GOT3 (cell line): ENCODE measurements at regions not wholly inside any gene's neighbourhood (a gene's known extent, or its start where the extent isn't known, plus 50 kb on each side); places are given as distances from the start of the nearest gene placed in this dataset.
"Not testable (repeated sequence)": the region's sequence is repeated elsewhere in the genome, so short reads cannot be mapped to it uniquely, and the experiment has no call there.

ENCODE experiments used
- DNase-seq: peaks from one replicate; lab custom pipeline; 2025; ENCODE audit warnings: mixed read lengths; lab: John Stamatoyannopoulos, UW

GRCh38 chr2:84373391-84373790, 85.7 kb downstream of the SUCLG1 start:
- no peak for DNase-seq

- DNase-seq, result no peak
Observed at GRCh38 chr2:84362541-84362940, 96.5 kb downstream of the SUCLG1 start.

- DNase-seq, result no peak
Observed at GRCh38 chr2:84338069-84338468, 121.0 kb downstream of the SUCLG1 start.

DNA sequence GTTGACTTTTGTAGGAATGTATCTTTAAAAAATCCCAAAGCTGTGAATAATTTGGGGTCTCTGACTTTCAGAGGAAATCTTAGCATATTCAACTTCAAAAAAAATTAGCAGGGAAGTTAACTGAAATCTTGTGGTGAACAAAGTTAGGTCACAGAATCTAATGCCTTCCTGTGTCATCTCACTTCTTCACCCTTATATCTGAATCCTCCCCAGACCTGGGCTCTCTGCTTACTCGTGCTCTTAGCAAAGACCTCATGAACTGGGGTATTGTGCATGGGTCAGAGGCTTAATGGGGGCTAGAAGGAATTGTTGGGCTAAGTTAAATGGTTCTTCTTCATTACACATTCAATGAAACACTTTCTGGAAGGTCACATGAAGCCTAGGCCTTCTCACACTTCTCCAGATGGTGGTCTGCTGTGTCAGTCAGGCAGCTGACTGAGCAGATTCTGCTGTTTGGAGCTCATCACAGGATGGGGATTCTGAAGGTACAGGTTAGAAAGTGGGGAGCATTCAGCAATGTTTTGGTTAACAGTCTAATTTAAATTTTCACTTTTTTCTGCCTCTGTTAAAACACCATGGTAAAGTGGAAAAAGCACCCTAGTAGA, 131.3 kb downstream of the SUCLG1 start:
- no peak for DNase-seq

DNA sequence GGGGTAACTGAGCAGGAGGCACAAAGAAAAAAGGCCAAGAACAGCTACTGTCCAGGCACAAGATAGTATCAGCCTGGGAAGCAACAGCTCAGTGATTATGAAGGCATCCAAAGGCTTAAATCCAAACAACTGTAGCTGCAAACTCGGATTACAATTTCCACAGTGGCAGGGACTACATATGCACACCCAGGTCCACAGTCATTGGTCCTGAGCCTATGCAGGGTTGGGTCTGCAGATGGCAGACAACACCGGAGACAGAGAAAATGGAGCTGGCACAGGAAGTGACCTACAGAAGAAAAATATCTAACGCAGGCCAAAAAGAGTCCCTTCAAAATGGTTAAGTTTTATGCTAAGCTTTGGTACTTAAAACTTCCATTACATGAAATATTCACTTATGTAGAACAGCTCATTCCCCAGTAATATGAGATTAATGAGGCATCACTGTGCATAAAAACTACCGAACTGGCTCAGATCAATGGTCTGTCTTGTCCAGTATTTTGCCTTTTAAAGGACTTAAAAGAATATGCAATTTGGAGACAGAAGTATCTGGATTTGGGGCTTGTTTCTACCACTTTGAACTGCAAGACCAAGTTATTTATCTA, 132.1 kb downstream of the SUCLG1 start:
- no peak for DNase-seq

DNA sequence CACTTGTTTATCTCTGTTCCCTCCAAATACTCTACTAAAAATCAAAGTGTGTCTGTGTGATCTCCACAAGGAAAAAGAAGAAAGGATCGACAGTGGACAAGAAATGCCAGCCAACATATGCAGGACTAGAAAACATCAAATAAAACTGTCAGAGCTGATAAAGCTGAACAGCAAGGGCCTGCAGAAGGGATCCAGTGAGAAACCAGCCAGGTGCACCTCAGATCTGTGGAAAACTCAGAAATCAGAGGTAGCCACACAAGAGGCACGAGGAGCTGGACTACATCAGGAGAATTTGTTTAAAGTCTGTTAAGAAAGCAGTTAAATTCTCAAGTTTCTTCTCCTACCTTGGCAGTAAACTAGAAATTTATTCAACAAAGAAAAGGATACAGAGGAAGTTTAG, 135.2 kb downstream of the SUCLG1 start:
- no peak for DNase-seq

DNA sequence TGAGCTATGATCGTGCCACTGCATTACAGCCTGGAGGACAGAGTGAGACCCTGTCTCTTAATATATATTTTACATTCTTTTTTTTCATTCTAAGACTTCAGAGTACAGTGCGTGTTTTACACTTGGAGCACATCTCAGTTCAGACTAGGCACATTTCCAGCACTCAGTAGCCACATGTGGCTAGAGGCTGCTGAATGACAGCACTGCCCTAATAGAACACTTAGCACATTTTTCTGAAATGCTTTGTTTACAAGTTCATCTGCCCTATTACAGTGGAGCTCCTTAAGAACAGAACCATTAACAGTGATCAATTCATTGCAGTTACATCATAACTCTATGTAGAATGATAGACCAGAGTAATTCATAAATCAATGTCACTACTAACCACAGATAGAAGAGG, 138.1 kb downstream of the SUCLG1 start:
- DNase-seq, result no peak

DNA sequence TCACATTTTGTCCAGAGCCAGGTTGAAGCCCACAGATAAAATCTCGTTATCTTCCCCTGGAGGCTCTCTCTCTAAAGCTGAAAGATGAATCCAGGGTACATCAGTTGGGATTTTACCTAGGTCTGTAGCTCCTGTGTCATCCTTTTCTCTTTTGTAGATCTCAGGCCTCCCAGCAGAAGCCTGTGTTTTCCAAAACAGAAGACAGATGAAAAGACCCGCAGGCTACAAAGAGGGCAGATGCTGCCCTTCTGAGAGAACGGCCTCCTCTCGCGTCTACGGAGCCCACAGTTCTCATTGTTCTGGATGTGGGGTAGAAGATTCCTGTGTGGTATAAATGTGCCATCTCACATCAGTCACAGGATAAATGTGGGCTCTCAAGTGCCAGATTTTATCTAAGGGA, 139.5 kb downstream of the SUCLG1 start:
- DNase-seq, result no peak

GRCh38 chr2:84317135-84317534, 141.9 kb downstream of the SUCLG1 start:
- DNase-seq, result no peak

- peak; percentile 8 for DNase-seq
Observed at GRCh38 chr2:84314901-84315330, 144.2 kb downstream of the SUCLG1 start.

- DNase-seq, result no peak
Observed at GRCh38 chr2:84314250-84314649, 144.8 kb downstream of the SUCLG1 start.

- no peak for DNase-seq
Observed at GRCh38 chr2:84309281-84309680, 149.8 kb downstream of the SUCLG1 start.

DNA sequence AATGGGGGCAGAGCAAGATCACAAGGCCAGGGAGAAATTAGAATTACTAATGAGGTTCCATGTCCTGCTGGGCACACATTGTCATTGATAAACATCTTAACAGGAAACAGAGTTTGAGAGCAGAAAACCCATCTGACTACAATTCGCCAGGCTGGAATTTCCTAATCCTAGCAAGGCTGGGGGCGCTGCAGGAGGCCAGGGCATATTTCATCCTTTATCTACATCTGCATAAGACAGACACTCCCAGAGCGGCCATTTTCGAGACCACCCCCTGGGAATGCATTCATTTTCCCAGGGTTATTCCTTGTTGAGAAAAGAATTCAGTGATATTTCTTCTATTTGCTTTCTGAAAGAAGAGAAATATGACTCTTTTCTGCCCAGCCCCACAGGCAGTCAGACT, 152.7 kb downstream of the SUCLG1 start:
- no peak for DNase-seq

- no peak for DNase-seq
Observed at GRCh38 chr2:84302513-84303412, 156.3 kb downstream of the SUCLG1 start.

GRCh38 chr2:84301717-84302116, 157.4 kb downstream of the SUCLG1 start:
- no peak for DNase-seq

DNA sequence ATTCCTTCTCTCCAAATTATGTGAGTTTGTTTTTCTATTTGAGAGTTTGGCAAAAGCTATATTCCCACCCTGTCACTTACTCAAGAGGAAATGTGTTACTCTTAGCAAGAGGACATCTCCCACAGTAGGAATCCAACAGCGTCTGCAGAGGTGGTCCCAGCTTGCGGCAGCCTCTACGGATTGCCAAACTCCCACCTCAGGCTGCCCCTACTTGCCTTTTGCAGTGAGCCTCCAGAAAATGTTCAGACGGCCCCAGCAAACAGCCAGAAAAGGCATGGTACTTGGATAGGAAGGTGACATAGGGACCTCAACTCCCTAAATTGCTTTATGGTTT, 158.4 kb downstream of the SUCLG1 start:
- no peak for DNase-seq

GRCh38 chr2:84300001-84300695, 158.9 kb downstream of the SUCLG1 start:
- not testable (repeated sequence) for DNase-seq

DNA sequence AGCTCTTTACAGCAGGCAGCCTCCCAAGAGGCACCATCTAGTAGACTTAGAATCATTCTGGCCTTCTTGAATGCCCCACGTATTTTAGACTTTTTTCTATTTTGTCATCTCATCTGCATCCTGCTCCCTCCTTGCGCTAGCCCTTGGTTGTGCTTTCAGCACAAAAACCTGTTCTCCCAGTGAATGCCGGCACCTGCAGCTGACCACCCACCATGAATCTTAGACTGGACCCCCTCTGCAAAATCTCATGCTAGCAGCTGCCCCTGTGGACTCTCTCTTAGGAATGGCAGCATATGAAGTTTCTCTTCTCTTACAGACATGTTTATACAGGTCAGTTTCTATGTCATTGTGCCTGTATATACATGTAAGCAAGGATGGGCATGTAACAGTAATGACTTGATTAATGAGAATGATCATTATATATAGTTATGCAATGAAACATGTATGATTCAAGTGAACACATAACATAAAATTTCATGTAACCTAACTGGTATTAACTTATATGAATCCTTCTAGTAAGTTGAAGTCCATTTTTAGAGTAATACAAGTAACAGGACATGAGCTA, 159.8 kb downstream of the SUCLG1 start:
- DNase-seq, result no peak

DNA sequence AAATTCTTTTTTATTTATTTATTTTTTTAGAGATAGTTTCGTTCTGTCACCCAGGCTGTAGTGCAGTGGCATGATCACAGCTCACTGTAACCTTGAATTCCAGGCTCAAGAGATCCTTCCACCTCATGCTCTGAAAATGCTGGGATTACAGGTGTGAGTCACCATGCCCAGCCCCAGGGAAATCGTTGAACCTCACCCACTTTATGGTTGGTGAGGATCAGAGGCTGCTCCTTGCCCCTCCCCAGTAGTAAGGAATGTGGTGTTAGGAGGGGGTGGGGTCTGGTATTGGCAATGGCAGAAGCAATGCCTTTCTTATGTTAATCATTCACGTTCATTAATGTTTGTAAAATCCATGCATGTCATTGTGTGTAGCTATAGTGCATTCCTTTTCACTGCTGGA, 161.9 kb downstream of the SUCLG1 start:
- DNase-seq, result no peak

DNA sequence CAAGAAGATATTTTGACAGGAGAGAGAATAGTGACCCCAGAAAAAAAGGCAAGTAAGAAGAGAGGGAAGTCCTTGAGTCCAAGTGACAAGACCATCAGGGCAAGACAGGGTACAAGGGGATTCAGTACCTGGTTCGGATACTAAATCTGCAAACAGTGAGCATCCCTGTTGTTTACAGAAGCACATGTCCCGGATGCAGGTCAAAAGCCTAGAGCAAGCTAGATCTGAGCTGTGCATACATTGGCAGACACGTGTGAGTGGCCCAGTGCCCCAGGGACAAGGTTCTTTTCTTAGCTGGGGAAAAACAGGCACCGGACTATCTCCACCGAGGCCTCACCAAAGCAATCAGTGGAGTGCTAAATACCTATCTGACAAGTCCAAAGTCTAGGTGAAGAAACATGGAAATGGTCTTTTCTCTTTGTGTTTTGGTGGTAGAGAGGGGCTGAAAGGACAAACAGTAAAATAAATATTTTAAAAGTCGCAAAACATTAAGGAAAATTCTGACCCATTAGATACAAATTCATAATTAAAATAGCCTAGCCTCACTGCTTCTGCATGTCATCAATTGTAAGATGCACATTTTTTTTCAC, 165.2 kb downstream of the SUCLG1 start:
- DNase-seq, result no peak

DNA sequence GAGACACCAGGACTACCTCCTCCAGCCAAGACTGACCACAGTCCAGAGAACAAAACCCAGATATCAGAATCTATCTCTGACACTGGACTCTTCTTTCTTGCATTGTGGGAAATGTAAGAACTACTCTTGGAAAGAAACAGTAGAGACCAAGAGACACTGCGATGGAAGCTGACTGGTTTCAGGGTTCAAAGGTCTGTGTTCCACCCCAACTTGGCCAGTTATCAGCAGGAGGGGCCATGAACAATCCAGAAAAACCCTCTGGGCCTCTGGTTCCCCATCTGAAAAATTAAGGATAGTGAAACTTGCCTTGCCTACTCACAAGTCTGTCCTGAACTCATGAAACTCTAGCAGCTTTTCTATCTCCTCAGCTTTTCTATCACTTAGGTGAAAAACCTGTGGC, 166.5 kb downstream of the SUCLG1 start:
- DNase-seq, result no peak

GRCh38 chr2:84290537-84290936, 168.5 kb downstream of the SUCLG1 start:
- no peak for DNase-seq
